ENCODE measurements at regions not wholly inside any gene's neighbourhood (a gene's known extent, or its start where the extent isn't known, plus 50 kb on each side); places are given as distances from the start of the nearest gene placed in this dataset.

DNA sequence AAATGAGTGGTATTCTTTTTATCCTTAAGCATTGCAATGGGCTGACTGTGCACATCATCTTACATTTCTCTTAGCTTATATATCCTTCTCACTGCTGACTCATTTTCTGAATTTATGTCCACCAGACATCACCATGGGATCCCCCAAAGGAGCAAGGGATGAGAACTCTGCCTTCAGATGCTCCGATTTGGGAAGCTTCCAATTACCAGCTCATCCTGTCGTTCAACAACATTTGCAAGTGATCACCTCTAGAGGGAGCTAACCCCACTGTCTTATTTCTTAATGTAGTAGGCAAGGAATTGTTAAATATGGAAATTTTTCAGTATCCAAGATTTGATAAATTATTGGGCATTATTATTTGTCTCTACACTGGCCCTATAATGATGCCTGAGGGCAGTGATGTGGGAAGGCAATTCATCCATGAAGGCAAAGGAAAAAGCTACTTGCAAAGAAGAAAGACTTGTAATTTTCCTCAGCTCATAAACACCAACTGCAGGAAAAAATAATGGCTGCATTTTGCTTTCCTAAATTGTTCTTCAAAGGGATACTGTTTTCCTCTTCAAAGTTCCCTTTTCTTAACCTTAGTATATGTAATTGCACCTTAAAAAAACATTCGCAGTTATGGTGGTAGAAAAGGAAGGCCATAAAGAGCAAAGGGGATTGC, 102.4 kb upstream of the FSHB start:
- TF ChIP-seq, protein P1, sequence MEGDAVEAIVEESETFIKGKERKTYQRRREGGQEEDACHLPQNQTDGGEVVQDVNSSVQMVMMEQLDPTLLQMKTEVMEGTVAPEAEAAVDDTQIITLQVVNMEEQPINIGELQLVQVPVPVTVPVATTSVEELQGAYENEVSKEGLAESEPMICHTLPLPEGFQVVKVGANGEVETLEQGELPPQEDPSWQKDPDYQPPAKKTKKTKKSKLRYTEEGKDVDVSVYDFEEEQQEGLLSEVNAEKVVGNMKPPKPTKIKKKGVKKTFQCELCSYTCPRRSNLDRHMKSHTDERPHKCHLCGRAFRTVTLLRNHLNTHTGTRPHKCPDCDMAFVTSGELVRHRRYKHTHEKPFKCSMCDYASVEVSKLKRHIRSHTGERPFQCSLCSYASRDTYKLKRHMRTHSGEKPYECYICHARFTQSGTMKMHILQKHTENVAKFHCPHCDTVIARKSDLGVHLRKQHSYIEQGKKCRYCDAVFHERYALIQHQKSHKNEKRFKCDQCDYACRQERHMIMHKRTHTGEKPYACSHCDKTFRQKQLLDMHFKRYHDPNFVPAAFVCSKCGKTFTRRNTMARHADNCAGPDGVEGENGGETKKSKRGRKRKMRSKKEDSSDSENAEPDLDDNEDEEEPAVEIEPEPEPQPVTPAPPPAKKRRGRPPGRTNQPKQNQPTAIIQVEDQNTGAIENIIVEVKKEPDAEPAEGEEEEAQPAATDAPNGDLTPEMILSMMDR (conservative IDR thresholded peaks at IDR 0.05): peak; percentile 90
- H3K27ac ChIP-seq: no peak overlapping the region

DNA sequence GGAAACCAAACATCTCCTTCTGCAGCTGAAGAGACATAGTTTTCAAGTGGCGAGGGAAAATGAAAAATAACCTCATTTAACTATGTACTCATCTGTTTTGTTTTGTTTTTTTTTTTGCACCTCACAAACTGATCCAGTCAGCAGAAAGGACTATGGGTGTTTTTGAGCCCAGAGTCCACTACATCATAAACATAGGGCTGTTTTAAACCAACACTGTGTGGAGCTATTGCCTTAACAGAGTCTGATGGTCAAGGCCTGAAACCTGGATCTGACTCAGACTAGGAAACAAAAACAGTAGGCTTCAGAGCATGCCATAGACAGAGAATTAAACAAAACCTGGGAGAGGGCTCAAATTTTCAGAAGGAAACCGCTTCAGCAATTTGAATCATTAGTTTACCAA, 99.3 kb upstream of the FSHB start:
- no peak overlapping the region for H3K27ac ChIP-seq
- TF ChIP-seq, protein P1 (conservative IDR thresholded peaks at IDR 0.05): peak; percentile 53

DNA sequence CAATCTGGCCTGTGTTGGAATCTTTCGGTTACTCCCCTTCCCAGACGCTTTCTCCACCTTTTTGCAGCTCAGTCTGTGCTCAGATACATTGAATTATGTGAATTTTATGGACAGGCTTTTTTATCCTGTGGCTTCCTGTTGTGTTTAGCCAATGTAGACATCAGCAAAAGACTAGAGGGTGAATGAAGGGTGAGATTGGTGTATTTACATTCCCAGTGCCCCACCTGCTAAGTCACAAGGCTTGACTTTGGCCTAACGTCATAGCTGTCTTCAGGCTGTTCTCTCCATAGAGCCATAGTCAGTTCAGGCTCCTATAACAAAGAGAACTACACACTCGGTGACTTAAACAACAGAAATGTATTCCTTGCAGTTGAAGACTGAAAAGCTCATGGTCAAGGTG, 97.5 kb upstream of the FSHB start:
- TF ChIP-seq, protein P1 (conservative IDR thresholded peaks at IDR 0.05): no peak
- H3K27ac ChIP-seq: no peak overlapping the region

DNA sequence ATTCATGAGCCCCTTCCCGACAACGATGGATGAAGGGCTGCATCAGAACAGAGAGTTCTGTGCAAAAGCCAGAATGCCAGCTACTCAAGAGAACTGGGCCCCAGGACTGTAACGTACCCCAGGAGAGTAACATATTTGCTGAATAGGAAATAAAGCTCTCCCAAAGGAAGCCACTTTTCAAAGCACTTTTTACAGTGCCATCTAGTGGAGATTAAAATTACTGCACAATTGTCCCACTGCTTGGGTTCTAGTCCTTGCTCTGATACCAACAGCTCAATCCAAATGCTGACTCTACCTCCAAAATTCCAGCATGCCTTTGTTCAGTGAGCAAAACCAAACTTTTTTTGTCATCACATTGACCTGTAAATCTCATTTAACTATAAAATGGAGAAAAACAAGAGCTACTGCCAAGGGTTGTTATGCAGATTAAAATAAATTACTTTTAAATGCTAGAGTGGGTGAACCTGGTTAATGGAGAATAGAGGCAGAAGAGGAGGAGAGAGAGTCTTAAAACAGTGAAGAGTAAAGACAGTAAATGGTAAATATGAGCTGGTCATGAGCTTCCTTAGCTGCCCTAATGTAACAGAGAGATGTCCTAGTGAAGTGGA, 87.6 kb upstream of the FSHB start:
- TF ChIP-seq, protein P1 (conservative IDR thresholded peaks at IDR 0.05): peak; percentile 79
- no peak overlapping the region for H3K27ac ChIP-seq

DNA sequence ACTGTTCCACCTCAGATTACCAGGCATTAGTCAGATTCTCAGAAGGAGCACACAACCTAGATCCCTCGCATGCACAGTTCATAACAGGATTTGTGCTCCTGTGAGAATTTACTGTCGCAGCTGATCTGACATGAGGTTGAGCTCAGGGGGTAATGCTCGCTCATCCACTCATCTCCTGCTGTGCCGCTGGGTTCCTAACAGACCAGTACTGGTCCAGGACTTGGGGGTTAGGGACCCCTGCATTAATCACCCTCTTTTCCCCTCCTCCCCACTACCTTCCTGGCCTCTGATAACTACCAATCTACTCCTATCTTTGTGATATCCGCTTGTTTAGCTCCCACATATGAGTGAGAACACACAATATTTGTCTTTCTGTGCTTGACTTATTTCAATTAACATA, 83.5 kb upstream of the FSHB start:
- no peak overlapping the region for H3K27ac ChIP-seq
- TF ChIP-seq, protein P1 (conservative IDR thresholded peaks at IDR 0.05): no peak

DNA sequence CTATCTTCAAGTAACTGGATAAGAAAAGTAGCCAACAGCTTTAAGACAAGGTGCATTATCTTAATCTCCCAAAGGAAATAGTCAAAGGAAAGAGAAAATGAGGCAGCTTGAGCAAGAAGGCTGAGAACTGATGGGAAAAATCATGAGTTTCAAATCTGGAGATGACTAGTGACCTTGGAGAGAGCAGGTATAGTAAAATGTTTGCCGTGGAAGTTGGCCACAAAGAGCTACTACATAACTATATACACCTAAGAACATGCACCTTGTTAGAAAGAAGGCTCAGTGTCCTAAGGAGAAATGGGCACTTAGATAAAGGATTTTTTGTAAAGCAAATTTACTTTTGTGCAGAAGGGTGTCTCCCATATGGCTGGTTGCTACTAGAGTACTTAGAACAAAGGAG, 80.8 kb upstream of the FSHB start:
- TF ChIP-seq, protein P1 (conservative IDR thresholded peaks at IDR 0.05): no peak

DNA sequence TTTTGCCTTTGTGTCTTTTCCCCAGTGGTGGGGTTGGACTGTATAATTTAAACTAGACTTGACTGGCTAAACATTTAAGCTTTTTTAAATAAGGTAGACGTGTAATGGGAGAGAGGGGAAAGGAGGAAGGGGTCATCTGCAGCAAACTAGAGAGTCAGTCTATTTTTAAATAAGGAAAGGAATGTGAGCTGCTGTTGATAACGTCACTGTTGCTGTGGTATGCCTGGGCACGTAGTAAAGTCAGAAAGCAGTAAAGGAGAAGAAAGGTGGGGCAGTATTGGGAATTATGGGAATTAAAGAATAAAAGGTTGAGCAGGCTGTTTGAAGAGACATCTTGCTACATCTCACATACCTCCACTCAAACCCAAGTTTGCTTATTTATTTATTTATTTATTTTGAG, 80.4 kb upstream of the FSHB start:
- TF ChIP-seq, protein P1 (conservative IDR thresholded peaks at IDR 0.05): no peak
- no peak overlapping the region for H3K27ac ChIP-seq

More for the DNA sequence above, 80.8 kb upstream of the FSHB start:
- no peak overlapping the region for H3K27ac ChIP-seq
